Thyroid gland (tissue), 4 donors: ENCODE measurements at regions not wholly inside any gene's neighbourhood (a gene's known extent, or its start where the extent isn't known, plus 50 kb on each side); places are given as distances from the start of the nearest gene placed in this dataset.

Source experiments
- DNase-seq, 2 donors: peaks; one replicate each; pipeline ENCODE4 v3.0.0-alpha.2; 2019
- H3K27ac ChIP-seq, 3 donors: fragments of 200-600 bp; sonication (generic); 1 replicate in 2 of 3; 2 replicates in 1 of 3; pipeline ENCODE4 v1.5.1; 2016 to 2019; ENCODE audit warnings: mild to moderate bottlenecking in 1 of 3, moderate library complexity in 1 of 3
- H3K27me3 ChIP-seq: fragments of 200-600 bp; sonication (generic); one replicate; pipeline ENCODE4 v1.5.1; 2019
- H3K36me3 ChIP-seq, 2 donors: fragments of 200-600 bp; sonication (generic); one replicate each; pipeline ENCODE4 v1.5.1; 2016 to 2019
- H3K4me1 ChIP-seq, 2 donors: fragments of 200-600 bp; sonication (generic); one replicate each; pipeline ENCODE4 v1.5.1; 2017 to 2019
- H3K4me3 ChIP-seq, 3 donors: fragments of 200-600 bp; sonication (generic); replicated peaks in 1 of 3; 1 replicate in 2 of 3; 2 replicates in 1 of 3; pipeline ENCODE4 v1.5.1; 2016; ENCODE audit warnings: mild to moderate bottlenecking in 1 of 3
- H3K9me3 ChIP-seq: fragments of 200-600 bp; sonication (generic); one replicate; pipeline ENCODE4 v1.5.1; 2017
- POLR2A ChIP-seq, 2 donors: fragments of 450-650 bp; IDR thresholded peaks; one replicate each; pipeline ENCODE4 v1.6.1; 2017; ENCODE audit warnings: antibody characterized with exemption in 2 of 2, mild to moderate bottlenecking in 2 of 2, moderate library complexity in 1 of 2
- WGBS, 2 donors: methylation state at CpG; one replicate each; pipeline ENCODE4 v1.1.5; 2017; 5-methylcytosine and 5-hydroxymethylcytosine counted together
- intact Hi-C: fragments of 100-400 bp; cut with DNase I; formaldehyde crosslinking; loops from one replicate; pipeline ENCODE4 v1.15.1; 2023
- TF ChIP-seq, protein P1 (sequence below), 6 experiments: fragments of 200-600 bp in 3 of 6; fragments of 450-650 bp in 3 of 6; sonication (generic) in 3 of 6; IDR thresholded peaks; one replicate each; pipeline ENCODE4 v1.5.1; 2016 to 2019; ENCODE audit warnings: antibody characterized with exemption in 6 of 6, mild to moderate bottlenecking in 2 of 6, inconsistent platforms in 1 of 6, moderate library complexity in 1 of 6

DNA sequence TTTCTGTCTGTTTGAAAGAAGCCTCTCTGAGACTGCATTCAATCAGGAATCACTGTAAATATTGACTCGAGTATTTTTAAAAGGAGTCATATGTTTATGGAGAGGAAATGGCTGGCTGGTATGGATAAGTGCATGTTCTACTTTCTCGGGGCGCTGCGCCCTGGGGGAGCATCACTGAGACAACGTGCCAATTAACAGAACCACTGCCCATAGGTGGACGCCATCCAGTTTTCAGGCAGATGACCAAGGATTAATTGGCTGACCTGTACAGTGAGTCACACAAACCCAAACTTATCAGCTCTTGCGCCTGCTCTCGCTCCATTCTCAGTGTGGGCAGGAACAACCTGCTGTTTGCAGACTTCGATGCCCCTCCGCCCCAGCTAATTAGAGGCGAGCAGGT lies 571.2 kb downstream of the QKI start:
- Histone ChIP-seq H3K27me3 (no peaks in the 10 kb centered on the region), H3K36me3 (no peaks in the 10 kb centered on the region), H3K4me3 (no peak overlapping the region), H3K4me1 (peaks cover 0 to 5% of the 10 kb centered on the region in 2 donors), H3K27ac (no peak overlapping the region), H3K9me3 (no peaks in the 10 kb centered on the region)
- 87 to 91% methylated on average over 9 to 11 of the region's 11 CpGs for WGBS, 2 donors
- TF ChIP-seq, protein P1, sequence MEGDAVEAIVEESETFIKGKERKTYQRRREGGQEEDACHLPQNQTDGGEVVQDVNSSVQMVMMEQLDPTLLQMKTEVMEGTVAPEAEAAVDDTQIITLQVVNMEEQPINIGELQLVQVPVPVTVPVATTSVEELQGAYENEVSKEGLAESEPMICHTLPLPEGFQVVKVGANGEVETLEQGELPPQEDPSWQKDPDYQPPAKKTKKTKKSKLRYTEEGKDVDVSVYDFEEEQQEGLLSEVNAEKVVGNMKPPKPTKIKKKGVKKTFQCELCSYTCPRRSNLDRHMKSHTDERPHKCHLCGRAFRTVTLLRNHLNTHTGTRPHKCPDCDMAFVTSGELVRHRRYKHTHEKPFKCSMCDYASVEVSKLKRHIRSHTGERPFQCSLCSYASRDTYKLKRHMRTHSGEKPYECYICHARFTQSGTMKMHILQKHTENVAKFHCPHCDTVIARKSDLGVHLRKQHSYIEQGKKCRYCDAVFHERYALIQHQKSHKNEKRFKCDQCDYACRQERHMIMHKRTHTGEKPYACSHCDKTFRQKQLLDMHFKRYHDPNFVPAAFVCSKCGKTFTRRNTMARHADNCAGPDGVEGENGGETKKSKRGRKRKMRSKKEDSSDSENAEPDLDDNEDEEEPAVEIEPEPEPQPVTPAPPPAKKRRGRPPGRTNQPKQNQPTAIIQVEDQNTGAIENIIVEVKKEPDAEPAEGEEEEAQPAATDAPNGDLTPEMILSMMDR (IDR thresholded peaks at IDR 0.05): no peak
- no peak for TF ChIP-seq POLR2A (IDR thresholded peaks at IDR 0.05)
- intact Hi-C loops: no loop called here
- no peak for DNase-seq

DNA sequence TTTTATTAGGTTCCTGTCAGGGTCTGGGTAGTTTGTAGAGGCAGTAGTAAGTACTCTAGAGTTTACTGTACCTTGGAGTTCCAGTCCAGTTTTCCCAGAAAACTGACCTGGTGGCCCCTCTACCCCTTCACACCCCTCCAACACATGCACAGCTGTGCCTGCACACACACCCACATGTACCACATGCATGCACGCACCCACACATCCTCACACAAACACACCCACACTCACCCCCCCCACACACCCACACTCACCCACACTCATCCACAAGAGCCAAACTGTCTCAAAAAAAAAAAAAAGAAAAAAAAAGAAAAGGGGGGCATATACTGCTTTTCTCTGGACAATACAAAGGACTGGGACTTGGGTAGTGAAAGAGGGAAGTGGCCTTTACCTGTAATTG lies 570.5 kb downstream of the QKI start:
- Histone ChIP-seq H3K4me3 (no peak overlapping the region), H3K36me3 (no peaks in the 10 kb centered on the region), H3K9me3 (no peaks in the 10 kb centered on the region), H3K27me3 (no peaks in the 10 kb centered on the region), H3K27ac (no peak overlapping the region), H3K4me1 (peaks cover 0 to 5% of the 10 kb centered on the region in 2 donors)
- 48 to 100% methylated on average over 1 of the region's 1 CpG for WGBS, 2 donors
- DNase-seq: no peak
- intact Hi-C loops: no loop called here
- TF ChIP-seq, protein P1 (IDR thresholded peaks at IDR 0.05): no peak
- TF ChIP-seq POLR2A (IDR thresholded peaks at IDR 0.05): no peak

DNA sequence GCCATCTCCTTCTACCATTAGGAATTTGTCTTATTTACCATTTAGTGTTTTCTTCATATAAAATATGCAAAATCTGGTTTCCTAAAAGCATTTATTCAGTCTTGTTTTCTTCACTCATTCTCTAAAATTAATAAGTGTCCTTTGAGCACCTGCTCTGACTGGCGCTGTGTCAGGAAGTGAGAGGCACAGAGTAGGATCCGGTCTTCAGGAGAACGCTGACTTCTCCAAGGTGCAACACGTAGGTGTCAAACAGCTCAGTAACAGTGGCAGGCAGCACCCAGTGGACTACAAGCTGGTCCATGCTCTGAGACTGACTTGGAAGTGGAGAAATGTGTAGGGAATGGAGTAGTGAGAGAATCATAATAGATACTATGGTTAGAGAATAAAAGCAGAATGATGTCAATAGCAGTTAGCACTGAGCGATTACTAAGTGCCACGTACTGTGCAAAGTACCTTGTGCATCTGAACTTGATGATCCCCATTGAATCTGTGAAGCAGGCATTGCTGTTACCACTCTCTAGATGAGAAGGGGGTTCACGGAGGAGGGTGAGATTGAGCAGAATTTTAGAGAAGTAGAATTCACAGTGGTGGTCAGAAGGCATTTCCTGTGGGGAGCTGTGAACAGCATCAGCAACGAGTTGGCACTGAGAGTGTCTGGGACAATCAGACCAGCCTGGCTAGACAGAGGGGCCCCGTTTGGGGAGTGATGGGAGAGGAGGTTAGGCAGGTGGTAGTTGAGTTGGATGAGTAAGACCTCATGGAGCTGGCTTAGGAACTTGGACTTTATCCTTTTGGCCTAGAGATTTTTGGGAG lies 569.8 kb downstream of the QKI start:
- intact Hi-C loops: no loop called here
- peaks cover 0 to 5% of the 10 kb centered on the region in 2 donors for H3K4me1 ChIP-seq
- H3K27ac ChIP-seq: no peak overlapping the region
- no peak for TF ChIP-seq POLR2A (IDR thresholded peaks at IDR 0.05)
- H3K4me3 ChIP-seq: no peak overlapping the region
- H3K9me3 ChIP-seq: no peaks in the 10 kb centered on the region
- no peak for DNase-seq
- 82% methylated on average over 9 of the region's 9 CpGs for WGBS, 2 donors
- no peaks in the 10 kb centered on the region for H3K27me3 ChIP-seq
- H3K36me3 ChIP-seq: no peaks in the 10 kb centered on the region

DNA sequence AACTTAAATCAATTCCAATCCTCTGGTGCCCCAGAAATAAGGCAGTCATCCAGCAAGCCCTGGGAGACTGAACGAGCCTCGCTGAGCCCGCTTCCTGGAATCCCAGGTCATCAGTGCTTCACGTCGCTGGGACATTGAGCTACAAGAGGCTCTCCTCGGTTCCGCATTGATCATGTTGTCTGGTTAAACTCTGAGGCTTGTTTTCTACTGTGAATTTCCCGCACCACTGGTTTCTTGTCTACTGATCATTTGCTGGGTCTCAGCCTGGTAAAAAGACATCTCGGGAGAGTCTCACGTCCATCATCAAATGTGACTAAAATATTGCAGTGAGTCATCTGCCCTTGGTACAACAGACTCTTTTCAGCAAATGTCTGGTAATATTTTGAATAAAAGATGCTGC lies 569.2 kb downstream of the QKI start:
- Histone ChIP-seq H3K27me3 (no peaks in the 10 kb centered on the region), H3K9me3 (no peaks in the 10 kb centered on the region), H3K27ac (no peak overlapping the region), H3K4me3 (no peak overlapping the region), H3K4me1 (peaks cover 0 to 5% of the 10 kb centered on the region in 2 donors), H3K36me3 (no peaks in the 10 kb centered on the region)
- intact Hi-C loops: no loop called here
- WGBS, 2 donors: 27 to 38% methylated on average over 10 of the region's 10 CpGs
- TF ChIP-seq, protein P1 (IDR thresholded peaks at IDR 0.05): no peak
- TF ChIP-seq POLR2A (IDR thresholded peaks at IDR 0.05): no peak
- DNase-seq: peak; percentile 20 to 36

DNA sequence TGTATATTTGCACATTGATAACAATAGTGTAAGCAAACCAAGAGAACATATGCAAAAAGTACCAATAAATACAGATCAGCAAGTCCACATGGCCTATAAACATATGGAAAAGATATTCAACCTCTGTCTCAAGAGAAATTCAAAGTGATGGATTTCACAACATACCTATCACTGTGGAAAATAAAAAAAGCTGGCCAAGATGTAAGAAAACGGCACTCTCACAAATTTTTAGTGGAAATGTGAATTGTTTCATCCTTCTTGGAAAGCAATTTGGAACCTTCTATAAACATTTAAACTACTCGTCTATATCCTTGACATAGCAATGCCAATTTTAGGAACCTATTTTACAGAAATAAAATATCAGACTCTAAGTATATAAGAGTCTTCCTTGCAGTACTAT lies 559.8 kb downstream of the QKI start:
- no peak overlapping the region for H3K4me3 ChIP-seq
- DNase-seq: no peak
- no peaks in the 10 kb centered on the region for H3K9me3 ChIP-seq
- intact Hi-C loops: no loop called here
- no peaks in the 10 kb centered on the region for H3K36me3 ChIP-seq
- H3K4me1 ChIP-seq: no peaks in the 10 kb centered on the region
- H3K27ac ChIP-seq: no peak overlapping the region
- WGBS, 2 donors: 75 to 76% methylated on average over 2 of the region's 2 CpGs
- TF ChIP-seq, protein P1 (IDR thresholded peaks at IDR 0.05): no peak
- no peak for TF ChIP-seq POLR2A (IDR thresholded peaks at IDR 0.05)
- H3K27me3 ChIP-seq: no peaks in the 10 kb centered on the region
